Skin epidermis (tissue), 12 donors: ENCODE measurements at regions not wholly inside any gene's neighbourhood (a gene's known extent, or its start where the extent isn't known, plus 50 kb on each side); places are given as distances from the start of the nearest gene placed in this dataset.
A peak's percentile ranks its signal among the peaks of the same experiment; 100 is the strongest.
"Not testable (repeated sequence)": the region's sequence is repeated elsewhere in the genome, so short reads cannot be mapped to it uniquely, and the experiment has no call there.

Experiments
- H3K27ac ChIP-seq, 21 experiments: fragments of 200-600 bp; sonication (generic) in 11 of 21; one replicate each; pipeline ENCODE4 v1.5.0; 2020; ENCODE audit warnings: mild to moderate bottlenecking in 3 of 21, inconsistent platforms in 2 of 21, moderate library complexity in 2 of 21
- H3K4me3 ChIP-seq, 7 experiments: fragments of 200-600 bp; sonication (generic) in 2 of 7; one replicate each; pipeline ENCODE4 v1.5.0; 2020; ENCODE audit warnings: inconsistent platforms in 2 of 7, mild to moderate bottlenecking in 2 of 7, moderate library complexity in 1 of 7

GRCh38 chr3:109774108-109774507, 436.8 kb upstream of the DPPA4 start:
- H3K4me3 ChIP-seq: no peak overlapping the region
- no peak overlapping the region for H3K27ac ChIP-seq

- H3K27ac ChIP-seq: no peak overlapping the region
- H3K4me3 ChIP-seq: no peak overlapping the region
These were observed 446.9 kb upstream of the DPPA4 start for GRCh38 chr3:109784285-109784684.

GRCh38 chr3:109784852-109785631, 447.7 kb upstream of the DPPA4 start:
- Histone ChIP-seq H3K4me3 (no peak overlapping the region), H3K27ac (no peak overlapping the region)

- Histone ChIP-seq H3K27ac (no peak overlapping the region), H3K4me3 (no peak overlapping the region)
These were observed 465.9 kb upstream of the DPPA4 start for GRCh38 chr3:109803274-109803673.

- Histone ChIP-seq H3K27ac (no peak overlapping the region), H3K4me3 (no peak overlapping the region)
These were observed 467.4 kb upstream of the DPPA4 start for GRCh38 chr3:109804697-109805096.

GRCh38 chr3:109806929-109807328, 469.6 kb upstream of the DPPA4 start:
- Histone ChIP-seq H3K27ac (peak overlapping the region in 9 of 21 experiments; percentile 37 to 77 (median 65)), H3K4me3 (no peak overlapping the region)

- H3K27ac ChIP-seq: no peak overlapping the region
- no peak overlapping the region for H3K4me3 ChIP-seq
These were observed 472.2 kb upstream of the DPPA4 start for GRCh38 chr3:109809513-109809912.

GRCh38 chr3:109818081-109818480, 480.7 kb upstream of the DPPA4 start:
- no peak overlapping the region for H3K27ac ChIP-seq
- H3K4me3 ChIP-seq: no peak overlapping the region

GRCh38 chr3:109819734-109820133, 482.4 kb upstream of the DPPA4 start:
- Histone ChIP-seq H3K27ac (no peak overlapping the region), H3K4me3 (no peak overlapping the region)

- Histone ChIP-seq H3K27ac (no peak overlapping the region), H3K4me3 (no peak overlapping the region)
These were observed 488.8 kb upstream of the DPPA4 start for GRCh38 chr3:109825971-109826810.

- Histone ChIP-seq H3K4me3 (no peak overlapping the region), H3K27ac (no peak overlapping the region)
These were observed 494.1 kb upstream of the DPPA4 start for GRCh38 chr3:109831403-109831802.

- no peak overlapping the region for H3K4me3 ChIP-seq
- no peak overlapping the region for H3K27ac ChIP-seq
These were observed 498.6 kb upstream of the DPPA4 start for GRCh38 chr3:109835958-109836357.

- H3K27ac ChIP-seq: peak overlapping the region in 1 of 21 experiments; percentile 2
- H3K4me3 ChIP-seq: no peak overlapping the region
These were observed 514.5 kb upstream of the DPPA4 start for GRCh38 chr3:109851854-109852253.

- Histone ChIP-seq H3K4me3 (no peak overlapping the region), H3K27ac (peak overlapping the region in 1 of 21 experiments; percentile 2)
These were observed 514.9 kb upstream of the DPPA4 start for GRCh38 chr3:109852283-109852682.

- H3K4me3 ChIP-seq: no peak overlapping the region
- no peak overlapping the region for H3K27ac ChIP-seq
These were observed 515.9 kb upstream of the DPPA4 start for GRCh38 chr3:109853077-109853731.

GRCh38 chr3:109863701-109864100, 526.4 kb upstream of the DPPA4 start:
- Histone ChIP-seq H3K27ac (no peak overlapping the region), H3K4me3 (no peak overlapping the region)

GRCh38 chr3:109864452-109864851, 527.1 kb upstream of the DPPA4 start:
- no peak overlapping the region for H3K4me3 ChIP-seq

GRCh38 chr3:109869586-109869985, 532.2 kb upstream of the DPPA4 start:
- H3K4me3 ChIP-seq: no peak overlapping the region
- H3K27ac ChIP-seq: no peak overlapping the region

More at GRCh38 chr3:109864452-109864851, 527.1 kb upstream of the DPPA4 start:
- no peak overlapping the region for H3K27ac ChIP-seq

- H3K27ac ChIP-seq: no peak overlapping the region
- H3K4me3 ChIP-seq: no peak overlapping the region
These were observed 537.8 kb upstream of the DPPA4 start for GRCh38 chr3:109874896-109875708.

GRCh38 chr3:109877616-109878015, 540.3 kb upstream of the DPPA4 start:
- H3K27ac ChIP-seq, H3K4me3 ChIP-seq: not testable (repeated sequence)
